Right lobe of liver (tissue), 6 donors: ENCODE measurements at regions not wholly inside any gene's neighbourhood (a gene's known extent, or its start where the extent isn't known, plus 50 kb on each side); places are given as distances from the start of the nearest gene placed in this dataset.

Source experiments
- ATAC-seq, 4 donors: fragments of 200-7000 bp; cut with Tn5 transposase; one replicate each; pipeline ENCODE4 v1.9.1; 2020; ENCODE audit warnings: mild to moderate bottlenecking in 4 of 4, moderate library complexity in 4 of 4
- DNase-seq, 3 donors: peaks; one replicate each; pipeline ENCODE4 v3.0.0-alpha.2; 2020
- H3K27ac ChIP-seq, 3 donors: fragments of 200-600 bp; one replicate each; pipeline ENCODE4 v1.8.0; 2022
- H3K27me3 ChIP-seq, 2 donors: fragments of 200-600 bp; one replicate each; pipeline ENCODE4 v1.8.0; 2022
- H3K36me3 ChIP-seq, 4 donors: fragments of 200-600 bp; sonication (generic) in 1 of 4; one replicate each; pipeline versions ENCODE4 v1.5.1 to v1.8.0; 2017 to 2022; ENCODE audit warnings: control low read depth in 1 of 4
- H3K4me1 ChIP-seq, 4 donors: fragments of 200-600 bp; sonication (generic) in 1 of 4; one replicate each; pipeline versions ENCODE4 v1.5.1 to v1.8.0; 2017 to 2022; ENCODE audit warnings: control low read depth in 1 of 4
- H3K4me3 ChIP-seq, 3 donors: fragments of 200-600 bp; one replicate each; pipeline ENCODE4 v1.8.0; 2022
- H3K9me3 ChIP-seq, 4 donors: fragments of 200-600 bp; sonication (generic) in 1 of 4; one replicate each; pipeline versions ENCODE4 v1.5.1 to v1.8.0; 2017 to 2022; ENCODE audit warnings: control low read depth in 1 of 4
- POLR2A ChIP-seq: fragments of 450-650 bp; IDR thresholded peaks from one replicate; pipeline ENCODE4 v1.6.1; 2017; ENCODE audit warnings: antibody characterized with exemption, mild to moderate bottlenecking
- WGBS: methylation state at CpG from one replicate; pipeline ENCODE4 v1.1.6; 2018; ENCODE audit warnings: low coverage, low lambda C conversion rate; ENCODE audit not compliant: insufficient coverage; ENCODE audit errors: missing lambda C conversion rate; 5-methylcytosine and 5-hydroxymethylcytosine counted together
- intact Hi-C, 2 donors: fragments of 100-400 bp; cut with DNase I; formaldehyde crosslinking; loops; one replicate each; pipeline versions ENCODE4 v1.11.2 to v1.14.1; 2022
- TF ChIP-seq, protein P1 (sequence below), 4 donors: fragments of 200-600 bp in 3 of 4; fragments of 450-650 bp in 1 of 4; IDR thresholded peaks; one replicate each; pipeline versions ENCODE4 v1.5.1 to v1.8.0; 2016 to 2022; ENCODE audit warnings: antibody characterized with exemption in 4 of 4, mild to moderate bottlenecking in 2 of 4
- donor health status: DM: no; HTN: yes; CAD: no.
- donor health status: DM: no; HTN: no; CAD: no.
- donor health status: DM: no; HTN: no; CAD: no.
- donor health status: DM: no; HTN: yes; CAD: no.
- donor health status: DM: no; HTN: yes; CAD: no.

DNA sequence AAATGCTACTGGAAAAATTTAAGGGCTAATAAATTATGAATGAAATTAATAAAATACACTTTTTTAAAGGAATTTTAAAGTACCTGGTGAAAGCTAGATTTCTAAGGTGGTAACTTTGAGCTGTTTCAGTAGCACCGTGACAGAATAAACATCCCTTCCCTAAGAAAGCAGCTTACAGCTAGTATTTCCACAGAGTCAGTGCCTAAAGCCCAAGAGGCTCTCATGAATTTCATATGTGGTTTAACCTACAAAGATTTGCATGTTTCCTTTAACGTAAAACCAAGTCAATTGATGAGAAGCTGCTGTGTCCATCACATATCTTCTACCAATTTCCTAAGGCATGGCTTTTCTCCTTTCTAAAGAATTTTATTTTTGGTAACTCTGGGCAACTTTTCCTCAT lies 56.8 kb downstream of the IFNG start:
- Histone ChIP-seq H3K4me1 (no peaks in the 10 kb centered on the region), H3K4me3 (no peak overlapping the region), H3K27ac (no peak overlapping the region), H3K27me3 (no peaks in the 10 kb centered on the region), H3K9me3 (no peaks in the 10 kb centered on the region), H3K36me3 (no peaks in the 10 kb centered on the region)
- no peak for ATAC-seq
- TF ChIP-seq POLR2A, result no peak
- TF ChIP-seq, protein P1, sequence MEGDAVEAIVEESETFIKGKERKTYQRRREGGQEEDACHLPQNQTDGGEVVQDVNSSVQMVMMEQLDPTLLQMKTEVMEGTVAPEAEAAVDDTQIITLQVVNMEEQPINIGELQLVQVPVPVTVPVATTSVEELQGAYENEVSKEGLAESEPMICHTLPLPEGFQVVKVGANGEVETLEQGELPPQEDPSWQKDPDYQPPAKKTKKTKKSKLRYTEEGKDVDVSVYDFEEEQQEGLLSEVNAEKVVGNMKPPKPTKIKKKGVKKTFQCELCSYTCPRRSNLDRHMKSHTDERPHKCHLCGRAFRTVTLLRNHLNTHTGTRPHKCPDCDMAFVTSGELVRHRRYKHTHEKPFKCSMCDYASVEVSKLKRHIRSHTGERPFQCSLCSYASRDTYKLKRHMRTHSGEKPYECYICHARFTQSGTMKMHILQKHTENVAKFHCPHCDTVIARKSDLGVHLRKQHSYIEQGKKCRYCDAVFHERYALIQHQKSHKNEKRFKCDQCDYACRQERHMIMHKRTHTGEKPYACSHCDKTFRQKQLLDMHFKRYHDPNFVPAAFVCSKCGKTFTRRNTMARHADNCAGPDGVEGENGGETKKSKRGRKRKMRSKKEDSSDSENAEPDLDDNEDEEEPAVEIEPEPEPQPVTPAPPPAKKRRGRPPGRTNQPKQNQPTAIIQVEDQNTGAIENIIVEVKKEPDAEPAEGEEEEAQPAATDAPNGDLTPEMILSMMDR (IDR thresholded peaks at IDR 0.05), result no peak
- WGBS, result 55% methylated on average over 2 of the region's 2 CpGs
- DNase-seq, result no peak
- intact Hi-C loops, result no loop called here

- no peak overlapping the region for H3K27ac ChIP-seq
- no peak for TF ChIP-seq POLR2A
- TF ChIP-seq, protein P1 (IDR thresholded peaks at IDR 0.05), result no peak
- WGBS, result 46% methylated on average over 2 of the region's 2 CpGs
- H3K4me1 ChIP-seq, result no peaks in the 10 kb centered on the region
- H3K36me3 ChIP-seq, result no peaks in the 10 kb centered on the region
- intact Hi-C loops, result no loop called here
- no peak for DNase-seq
- no peaks in the 10 kb centered on the region for H3K27me3 ChIP-seq
- ATAC-seq, result no peak
- H3K9me3 ChIP-seq, result no peaks in the 10 kb centered on the region
- no peak overlapping the region for H3K4me3 ChIP-seq
These were observed 57.4 kb downstream of the IFNG start for GRCh38 chr12:68102163-68102562.

DNA sequence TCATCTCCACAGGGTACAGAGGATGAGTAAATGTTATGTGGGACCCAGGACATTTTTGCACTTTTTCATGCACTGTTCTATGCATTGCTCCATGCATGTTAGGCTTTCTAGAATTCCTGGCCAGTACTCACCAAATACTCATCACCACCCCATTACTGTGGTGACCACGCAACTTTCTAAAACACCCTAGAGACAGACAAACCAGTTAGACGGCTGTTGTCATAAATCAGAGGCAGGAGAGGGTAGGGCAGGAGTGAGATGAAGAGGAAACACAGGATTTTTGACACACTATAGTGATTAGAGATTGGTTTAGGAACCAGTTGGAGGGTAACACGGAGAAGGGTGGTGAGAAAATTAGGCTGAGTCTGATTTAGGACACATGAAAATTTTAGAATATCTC lies 59.3 kb downstream of the IFNG start:
- DNase-seq (no peak), ATAC-seq (no peak)
- TF ChIP-seq POLR2A, result no peak
- TF ChIP-seq, protein P1 (IDR thresholded peaks at IDR 0.05), result no peak
- Histone ChIP-seq H3K4me3 (no peak overlapping the region), H3K9me3 (no peaks in the 10 kb centered on the region), H3K4me1 (no peaks in the 10 kb centered on the region), H3K27ac (no peak overlapping the region), H3K27me3 (no peaks in the 10 kb centered on the region), H3K36me3 (no peaks in the 10 kb centered on the region)
- 55% methylated on average over 3 of the region's 3 CpGs for WGBS
- intact Hi-C loops, result no loop called here

DNA sequence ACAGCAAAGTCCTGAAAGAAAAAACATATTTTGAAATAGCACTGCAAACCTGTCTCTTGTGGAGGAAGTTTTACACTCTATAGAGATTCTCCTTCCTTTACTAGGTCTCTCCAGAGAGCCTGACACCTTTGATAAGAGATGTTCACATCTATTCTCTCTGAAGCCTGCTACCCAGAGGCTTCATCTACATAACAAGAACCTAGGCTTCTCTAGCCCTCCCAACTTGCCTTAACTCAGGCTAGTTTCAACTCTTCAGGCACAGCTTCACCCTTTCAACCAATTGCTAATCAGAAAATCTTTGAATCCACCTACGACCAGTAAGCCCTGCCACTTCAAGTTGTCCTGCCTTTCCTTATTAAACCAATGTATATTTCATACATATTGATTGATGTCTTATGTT lies 60.6 kb downstream of the IFNG start:
- Histone ChIP-seq H3K4me1 (no peaks in the 10 kb centered on the region), H3K27ac (no peak overlapping the region), H3K9me3 (no peaks in the 10 kb centered on the region), H3K27me3 (no peaks in the 10 kb centered on the region), H3K4me3 (no peak overlapping the region), H3K36me3 (no peaks in the 10 kb centered on the region)
- no peak for TF ChIP-seq POLR2A
- intact Hi-C loops, result no loop called here
- ATAC-seq (no peak), DNase-seq (no peak)
- 33% methylated on average over 1 of the region's 1 CpG for WGBS

- Histone ChIP-seq H3K36me3 (no peaks in the 10 kb centered on the region), H3K4me1 (no peaks in the 10 kb centered on the region), H3K9me3 (no peaks in the 10 kb centered on the region), H3K27me3 (no peaks in the 10 kb centered on the region), H3K4me3 (no peak overlapping the region), H3K27ac (no peak overlapping the region)
- TF ChIP-seq, protein P1 (IDR thresholded peaks at IDR 0.05), result no peak
- no peak for TF ChIP-seq POLR2A
- DNase-seq, result no peak
- ATAC-seq, result no peak
- WGBS, result 60% methylated on average over 2 of the region's 2 CpGs
- intact Hi-C loops, result no loop called here
These were observed 62.2 kb downstream of the IFNG start for GRCh38 chr12:68097386-68097785.
